ENCODE measurements at regions not wholly inside any gene's neighbourhood (a gene's known extent, or its start where the extent isn't known, plus 50 kb on each side); places are given as distances from the start of the nearest gene placed in this dataset.

DNA sequence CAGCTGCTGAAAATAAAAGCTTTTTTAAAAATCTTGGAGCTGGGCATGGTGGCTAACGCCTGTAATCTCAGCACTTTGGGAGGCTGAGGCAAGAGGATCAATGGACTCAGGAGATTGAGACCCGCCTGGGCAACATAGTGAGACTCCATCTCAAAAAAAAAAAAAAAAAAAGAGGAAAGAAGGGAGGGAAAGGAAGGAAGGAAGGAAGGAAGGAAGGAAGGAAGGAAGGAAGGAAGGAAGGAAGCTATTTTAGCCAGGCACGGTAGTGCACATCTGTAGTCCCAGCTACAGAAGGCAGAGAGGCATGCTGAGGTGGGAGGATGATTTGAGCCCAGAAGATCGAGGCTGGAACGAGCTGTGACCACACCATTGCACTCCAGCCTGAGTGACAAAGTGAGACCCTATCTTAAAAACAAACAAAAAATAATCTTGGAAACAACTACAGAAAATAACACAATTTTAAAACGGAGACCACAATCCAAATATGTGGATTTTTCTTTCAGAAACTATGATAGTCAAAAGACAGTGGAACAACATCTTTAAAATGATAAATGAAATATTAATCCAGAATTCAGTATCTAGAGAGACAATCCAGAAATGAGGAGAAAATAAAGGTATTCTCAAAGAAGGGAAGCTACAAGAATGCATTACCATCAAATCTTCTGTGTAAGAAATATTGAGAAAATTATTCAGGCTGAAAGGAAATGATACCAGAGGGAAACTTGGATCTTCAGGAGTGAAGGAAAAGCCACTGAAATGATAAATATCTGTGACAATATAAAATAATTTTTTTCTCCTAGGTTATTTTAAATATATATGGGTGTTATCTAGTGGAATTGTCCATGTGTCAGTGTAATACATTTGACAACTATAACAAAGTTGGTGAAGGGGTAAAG lies 182.0 kb downstream of the GPX5 start:
- no peak for DNase-seq (ENCODE audit: low spot score)

DNA sequence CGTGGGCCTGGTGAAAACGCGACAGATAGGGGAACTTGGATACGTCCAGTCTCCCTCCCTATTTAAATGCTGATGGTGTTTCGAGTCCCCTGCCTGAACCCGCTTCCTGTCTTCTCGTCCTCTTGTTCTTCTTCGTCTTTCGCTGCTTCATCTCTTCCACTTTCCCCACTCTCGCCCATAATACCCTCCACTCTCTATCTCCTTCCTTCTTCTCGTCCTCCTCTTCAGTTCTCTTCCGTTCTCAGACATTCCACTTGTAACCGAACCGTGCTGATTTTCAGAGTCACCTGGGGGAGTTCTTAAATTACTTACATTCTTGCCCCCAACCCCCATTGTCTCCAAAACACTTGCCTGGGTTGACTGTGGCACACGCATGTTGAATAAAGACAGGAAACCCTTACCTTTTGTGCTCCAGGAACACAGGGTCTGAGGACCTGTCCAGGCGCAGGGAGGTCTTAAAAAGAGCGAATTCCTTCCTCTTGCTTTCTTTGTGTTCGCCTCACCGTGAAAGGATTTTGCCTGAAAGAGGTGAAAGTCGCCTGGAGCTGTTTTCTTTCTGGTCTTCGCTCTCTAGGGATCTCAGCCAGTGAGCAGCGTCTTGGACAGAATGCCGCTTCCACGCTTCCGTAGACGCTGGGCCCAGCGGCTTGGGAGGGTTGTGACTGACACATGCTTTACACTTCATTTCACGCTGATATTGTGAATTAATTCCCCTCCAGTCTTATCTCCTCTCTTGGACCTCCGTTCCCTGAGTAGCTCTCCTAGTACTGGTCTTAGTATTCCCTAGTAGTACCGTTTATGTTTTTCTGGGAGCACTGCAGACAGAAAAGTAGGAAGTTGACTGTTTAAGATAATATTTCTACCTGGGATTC lies 184.0 kb downstream of the GPX5 start:
- DNase-seq (ENCODE audit: low spot score) = no peak

DNA sequence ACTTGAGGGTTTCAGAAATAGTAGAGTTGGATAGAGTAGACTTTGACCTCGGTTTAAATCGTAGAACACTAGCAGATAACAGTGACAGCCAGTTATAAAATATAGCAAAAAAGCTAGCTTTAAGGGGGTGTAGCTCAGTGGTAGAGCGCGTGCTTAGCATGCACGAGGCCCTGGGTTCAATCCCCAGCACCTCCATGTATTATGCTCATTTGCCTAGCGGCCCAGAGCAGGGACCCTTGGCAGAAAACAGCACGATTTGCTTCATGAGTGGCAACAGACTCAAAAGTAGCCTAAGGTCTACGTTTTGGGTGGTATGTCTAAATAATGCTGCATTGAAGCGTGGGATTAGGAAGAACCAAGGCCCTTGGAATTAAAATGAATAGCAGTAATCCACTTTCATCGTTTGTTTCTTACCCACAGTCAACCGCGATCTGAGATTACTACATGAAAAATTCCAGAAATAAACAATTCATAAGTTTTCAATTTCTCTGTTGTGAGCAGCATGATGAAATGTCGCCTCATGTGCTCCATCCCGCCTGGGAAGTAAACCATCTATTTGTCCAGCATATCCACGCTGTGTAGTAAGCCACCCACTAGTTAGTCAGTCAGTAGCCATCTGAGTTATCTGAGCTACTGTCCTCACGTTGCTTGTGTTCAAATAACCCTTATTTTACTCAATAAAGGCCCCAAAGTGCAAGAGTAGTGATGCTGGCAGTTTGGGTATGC lies 184.9 kb downstream of the GPX5 start:
- no peak for DNase-seq (ENCODE audit: low spot score)

DNA sequence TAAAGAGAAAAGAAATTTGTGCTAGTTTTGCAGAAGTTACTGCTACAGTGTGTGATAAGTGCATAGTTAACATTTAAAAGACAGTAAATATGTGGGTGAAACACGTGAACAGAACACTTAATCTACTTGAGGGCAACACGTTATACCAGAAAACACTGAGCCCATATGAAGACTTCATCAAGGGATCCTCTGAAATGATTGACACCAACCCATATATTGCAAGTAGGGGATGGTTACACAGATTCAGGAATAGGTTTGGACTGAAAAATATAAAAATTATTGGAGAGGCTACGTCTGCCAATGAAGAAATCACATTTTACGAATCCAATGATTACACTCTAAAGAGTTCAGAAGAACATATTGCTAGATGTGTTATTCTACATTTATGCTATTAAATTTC lies 185.6 kb downstream of the GPX5 start:
- no peak for DNase-seq (ENCODE audit: low spot score)

DNA sequence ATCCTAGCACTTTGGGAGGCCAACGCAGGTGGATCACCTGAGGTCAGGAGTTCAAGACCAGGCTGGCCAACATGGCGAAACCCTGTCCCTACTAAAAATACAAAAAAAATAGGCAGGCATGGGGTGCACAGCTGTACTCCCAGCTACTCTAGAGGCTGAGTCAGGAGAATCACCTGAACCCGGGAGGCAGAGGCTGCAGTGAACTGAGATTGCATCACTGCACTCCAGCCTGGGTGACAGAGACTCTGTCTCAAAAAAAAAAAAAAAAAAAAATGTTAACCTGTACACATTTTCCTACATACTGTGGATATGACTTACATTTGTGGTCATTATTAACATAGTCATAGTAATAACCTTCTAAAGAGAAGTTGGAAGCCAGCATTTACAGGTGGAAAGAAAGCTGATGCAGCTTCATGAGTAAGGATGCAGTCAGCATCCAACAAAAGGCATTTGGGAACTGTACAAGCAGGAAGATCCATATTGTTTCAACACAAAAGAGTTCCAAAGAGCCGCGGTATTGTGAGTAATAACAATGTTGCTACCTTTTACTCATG lies 186.2 kb downstream of the GPX5 start:
- no peak for DNase-seq (ENCODE audit: low spot score)

DNA sequence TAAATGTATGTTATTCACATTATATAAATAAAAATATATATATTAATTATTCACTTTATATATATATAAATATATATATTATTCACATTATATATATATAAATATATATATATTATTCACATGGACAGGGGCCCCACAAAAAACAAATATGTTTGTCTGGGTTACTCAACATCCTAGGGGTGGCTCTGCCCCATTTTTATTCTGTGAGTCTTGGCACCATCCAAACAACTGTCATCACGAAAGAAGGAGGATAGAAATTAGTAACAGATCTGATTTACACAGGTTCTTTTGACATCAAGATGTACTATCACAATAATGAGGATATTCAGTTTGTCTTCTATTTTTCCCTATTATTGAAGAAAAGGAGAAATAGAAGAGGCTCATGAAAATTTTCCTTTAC lies 187.3 kb downstream of the GPX5 start:
- no peak for DNase-seq (ENCODE audit: low spot score)

DNA sequence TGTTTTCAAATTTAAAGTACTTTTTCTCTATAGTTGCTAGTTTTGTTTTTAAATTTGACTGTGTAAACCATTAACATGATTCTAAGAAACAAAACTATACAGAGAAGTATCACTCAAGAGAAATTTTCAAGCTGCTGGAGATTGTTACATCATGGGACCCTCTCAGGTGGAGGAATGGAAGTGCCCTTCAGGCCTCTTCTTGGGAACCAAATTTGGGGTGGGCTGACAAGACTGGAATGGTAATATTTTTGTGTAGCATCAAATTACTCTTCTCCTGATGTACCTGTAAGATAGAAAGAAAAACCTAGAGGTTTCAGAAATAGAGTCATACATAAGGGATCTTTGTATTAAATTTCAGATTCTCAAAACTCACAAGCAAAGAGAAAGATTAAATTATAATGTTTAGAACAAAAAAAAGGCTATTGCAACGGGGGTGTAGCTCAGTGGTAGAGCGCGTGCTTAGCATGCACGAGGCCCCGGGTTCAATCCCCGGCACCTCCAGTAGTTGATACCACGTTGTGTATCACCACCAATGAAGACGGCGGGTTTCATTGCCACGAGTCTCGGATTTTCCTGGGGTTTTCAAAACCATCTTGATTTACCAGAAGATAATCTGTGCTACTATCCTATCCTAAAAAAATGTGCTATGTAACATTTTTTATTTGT lies 193.7 kb downstream of the GPX5 start:
- no peak for DNase-seq (ENCODE audit: low spot score)

DNA sequence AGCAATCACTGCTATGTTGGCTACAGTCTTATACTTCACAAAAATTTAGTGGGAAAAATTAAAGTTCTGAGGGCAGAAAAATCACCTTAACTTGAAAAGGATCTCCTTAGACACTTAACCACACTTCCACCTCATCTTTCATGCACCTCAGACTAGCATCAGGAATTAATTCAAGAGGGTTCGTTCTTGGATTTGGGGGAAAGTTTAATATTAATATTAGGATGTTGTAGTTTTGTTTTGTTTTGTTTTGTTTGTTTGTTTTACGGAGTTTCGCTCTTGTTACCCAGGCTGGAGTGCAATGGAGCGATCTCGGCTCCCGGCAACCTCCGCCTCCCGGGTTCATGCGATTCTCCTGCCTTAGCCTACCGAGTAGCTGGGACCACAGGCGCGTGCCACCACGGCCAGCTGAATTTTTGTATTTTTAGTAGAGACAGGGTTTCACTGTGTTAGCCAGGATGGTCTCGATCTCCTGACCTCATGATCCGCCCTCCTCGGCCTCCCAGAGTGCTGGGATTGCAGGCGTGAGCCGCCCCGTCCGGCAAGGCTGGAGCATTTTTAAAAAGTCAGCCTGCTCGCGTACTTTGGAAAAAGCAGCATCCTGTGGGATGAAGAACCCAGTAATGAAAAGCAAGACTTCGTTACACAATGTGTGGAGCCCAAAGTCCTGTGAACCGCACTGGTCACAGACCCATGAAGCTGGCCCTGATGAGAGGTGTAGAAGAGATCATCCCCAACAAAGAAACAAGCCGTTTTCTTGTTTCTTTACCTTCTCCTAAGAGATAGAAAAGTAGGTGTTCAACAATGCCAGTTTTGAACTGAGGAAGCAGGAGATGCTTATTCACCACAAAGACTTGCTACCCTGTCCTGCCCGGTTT lies 194.9 kb downstream of the GPX5 start:
- no peak for DNase-seq (ENCODE audit: low spot score)

DNA sequence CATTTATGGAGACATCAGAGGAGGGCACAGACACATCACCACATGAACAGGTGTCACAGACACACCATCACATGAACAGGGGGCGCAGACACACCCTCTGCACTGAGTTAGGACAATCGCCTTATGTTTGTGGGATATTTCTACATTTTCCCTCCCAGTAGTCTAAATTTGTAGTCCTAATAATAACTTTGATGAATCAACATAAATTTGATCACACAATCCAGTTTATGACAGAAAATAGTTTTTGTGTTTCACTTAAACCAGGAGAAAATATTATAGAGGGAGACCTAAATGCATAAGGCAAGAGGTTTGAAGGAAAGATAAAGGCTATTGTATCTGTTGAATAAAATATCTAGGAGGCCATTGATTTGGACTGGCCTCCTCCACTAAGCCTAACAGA lies 195.7 kb downstream of the GPX5 start:
- DNase-seq (ENCODE audit: low spot score) = no peak

DNA sequence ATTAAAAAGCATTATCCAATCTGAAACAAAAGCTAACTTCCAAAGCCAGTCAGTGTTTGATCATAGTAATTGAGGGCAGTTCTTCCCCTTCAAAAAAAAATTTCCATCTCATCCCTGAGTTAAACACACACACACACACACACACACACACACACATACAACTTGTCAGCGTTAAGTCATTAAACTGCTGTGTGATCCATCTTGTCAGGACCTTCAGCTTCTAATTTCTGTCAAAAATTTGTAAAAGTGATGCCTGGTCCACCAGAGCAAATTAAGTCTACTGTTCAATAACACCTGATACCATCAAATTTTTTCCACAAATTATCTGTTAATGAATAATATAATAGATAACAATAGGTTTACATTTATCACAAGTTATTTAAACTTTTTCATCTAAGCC lies 198.7 kb downstream of the GPX5 start:
- no peak for DNase-seq (ENCODE audit: low spot score)

DNA sequence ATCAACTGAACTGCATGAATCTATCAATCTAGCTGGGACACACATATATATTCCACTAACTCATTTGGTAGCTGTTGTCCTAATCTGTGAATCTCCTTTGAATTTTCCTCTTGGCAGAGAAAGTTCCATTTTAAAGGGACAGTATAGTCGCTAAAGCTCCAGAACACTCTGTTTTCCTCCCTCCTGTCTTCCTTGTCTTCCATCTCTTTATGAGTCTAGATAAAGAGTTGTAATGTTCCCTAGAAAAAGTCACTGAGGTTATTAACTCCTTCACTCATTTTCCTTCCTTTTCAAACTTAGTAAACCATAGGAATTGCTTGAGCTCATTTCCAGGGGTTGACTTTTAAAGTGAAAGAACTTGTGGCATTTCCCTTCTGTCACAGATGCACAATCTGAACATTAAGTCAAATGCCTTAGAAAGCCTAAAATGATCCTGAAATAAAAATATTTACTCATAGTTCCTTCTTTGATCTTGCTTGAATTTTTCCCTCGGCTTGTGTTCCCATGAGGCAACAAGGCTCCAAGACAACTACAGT lies 198.4 kb downstream of the TRIM27 start:
- no peak for DNase-seq (ENCODE audit: low spot score)

DNA sequence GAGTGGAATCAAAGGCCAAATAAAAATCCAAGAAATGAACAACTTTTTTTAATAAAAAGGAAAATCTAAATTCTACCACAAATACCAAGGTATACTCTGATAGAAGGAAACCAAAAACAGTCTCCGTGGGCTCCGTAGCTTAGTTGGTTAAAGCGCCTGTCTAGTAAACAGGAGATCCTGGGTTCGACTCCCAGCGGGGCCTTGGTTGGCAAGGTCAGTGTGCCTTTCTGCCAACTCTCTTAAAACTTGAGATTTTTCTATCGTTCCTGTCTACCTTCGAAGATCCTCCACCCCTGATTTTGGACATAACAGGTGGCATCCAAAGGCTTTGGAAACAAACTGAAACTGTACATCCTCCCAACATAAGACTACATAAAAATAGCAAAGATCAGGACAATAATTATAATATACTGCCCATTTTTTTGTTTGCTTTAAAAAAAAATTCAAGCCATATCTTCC lies 197.9 kb downstream of the TRIM27 start:
- no peak for DNase-seq (ENCODE audit: low spot score)

DNA sequence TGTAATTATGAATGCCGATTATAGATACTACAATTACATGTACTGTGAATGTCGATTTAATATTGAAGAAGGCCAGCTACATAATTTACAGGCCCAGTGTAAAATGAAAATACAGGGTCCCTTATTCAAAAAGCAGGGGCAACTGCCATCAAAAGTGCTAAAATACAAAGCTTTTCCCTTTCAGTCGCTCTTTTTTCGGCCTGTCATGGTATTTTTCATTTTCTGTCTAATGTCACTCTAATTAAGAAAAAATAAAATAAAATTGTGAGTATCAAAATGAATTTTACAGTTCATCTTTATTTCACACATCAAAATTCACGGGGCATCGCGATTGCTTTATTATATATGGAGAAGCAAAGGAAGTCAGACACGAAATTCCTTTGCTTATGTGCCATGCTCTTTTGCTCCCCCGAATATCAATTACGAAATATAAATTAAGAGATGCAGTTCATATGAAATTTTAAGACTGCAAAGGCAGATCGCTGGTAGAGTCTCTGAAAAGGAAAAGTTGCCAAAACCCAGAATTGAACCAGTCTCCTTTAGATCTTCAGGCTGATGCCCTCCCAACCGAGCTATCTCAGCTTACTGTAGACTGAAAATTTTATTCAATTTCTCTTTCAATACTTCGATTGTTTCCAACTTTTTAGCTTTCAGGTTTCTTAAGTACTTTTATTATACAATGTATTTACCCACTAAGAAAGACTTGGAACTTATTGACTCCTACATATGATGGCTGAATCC lies 197.0 kb downstream of the TRIM27 start:
- no peak for DNase-seq (ENCODE audit: low spot score)

DNA sequence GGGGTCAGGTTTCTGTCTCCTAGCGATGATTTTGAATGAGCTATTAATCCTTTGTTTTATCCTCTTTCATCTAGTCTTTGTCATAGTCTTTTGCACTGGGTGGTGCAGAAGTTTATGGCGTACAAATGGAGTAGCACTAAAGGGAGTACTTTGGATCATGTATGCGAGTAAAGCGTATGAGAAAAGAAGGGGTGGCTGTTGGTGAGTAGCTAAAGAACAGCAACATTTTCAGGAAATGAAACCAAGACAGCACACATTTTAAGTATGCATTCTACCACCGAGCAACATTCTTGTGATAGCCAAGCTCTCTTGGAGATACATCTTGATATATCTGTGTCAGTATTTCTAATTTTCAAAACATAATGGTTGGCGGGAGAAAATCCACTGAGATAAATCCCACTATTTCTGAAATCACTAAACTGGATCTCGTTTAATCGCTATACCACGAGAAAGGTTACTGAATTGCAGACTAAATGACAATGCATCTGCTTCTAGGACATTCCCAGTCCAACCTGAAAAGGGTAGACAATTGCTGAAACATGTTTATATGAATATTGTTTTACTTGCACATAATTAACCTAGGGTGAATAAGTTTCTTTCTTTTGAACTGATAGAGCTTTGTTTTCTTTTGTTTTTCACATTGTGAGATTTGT lies 196.1 kb downstream of the TRIM27 start:
- no peak for DNase-seq (ENCODE audit: low spot score)

DNA sequence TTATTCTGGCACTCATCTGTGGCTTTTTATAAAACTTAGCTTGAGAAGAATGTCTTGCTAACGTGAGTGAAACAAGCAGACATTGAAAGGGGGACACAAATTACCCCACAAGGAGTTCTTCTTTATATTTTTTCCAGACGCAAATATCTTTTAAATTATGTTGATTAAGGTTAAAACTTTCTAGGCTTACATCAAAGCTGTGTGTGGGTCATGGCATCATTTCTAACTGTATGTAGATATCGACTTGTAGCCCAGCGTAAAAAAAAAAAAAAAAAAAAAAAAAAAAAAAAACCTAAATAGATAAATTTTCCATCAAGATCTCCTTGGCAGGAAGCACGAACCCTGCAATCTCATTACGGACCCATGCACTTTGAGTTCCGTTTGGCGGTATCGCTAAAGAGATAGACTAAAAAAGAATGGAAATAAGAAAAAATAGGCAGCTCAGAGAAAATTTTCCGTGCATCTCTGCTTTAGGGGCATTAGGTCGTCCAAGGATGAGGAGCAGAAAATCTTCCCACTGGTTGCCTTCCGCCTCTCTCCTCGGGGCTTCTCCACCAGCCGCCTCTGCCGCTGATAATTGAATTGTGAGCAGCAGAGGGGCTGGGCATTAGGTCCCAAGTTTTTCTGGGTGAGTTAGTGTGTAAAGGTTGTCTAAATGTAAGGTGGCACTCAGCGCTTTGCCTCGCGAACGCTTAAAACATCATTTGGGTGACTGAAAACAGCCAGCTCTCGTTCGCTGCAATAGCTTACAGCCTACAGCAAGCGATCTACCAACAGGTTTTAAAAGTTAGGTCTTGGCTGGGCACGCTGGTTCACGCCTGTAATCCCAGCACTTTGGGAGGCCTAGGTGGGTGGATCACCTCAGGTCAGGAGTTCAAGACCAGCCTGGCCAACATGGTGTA lies 194.0 kb downstream of the TRIM27 start:
- DNase-seq (ENCODE audit: low spot score) = no peak

DNA sequence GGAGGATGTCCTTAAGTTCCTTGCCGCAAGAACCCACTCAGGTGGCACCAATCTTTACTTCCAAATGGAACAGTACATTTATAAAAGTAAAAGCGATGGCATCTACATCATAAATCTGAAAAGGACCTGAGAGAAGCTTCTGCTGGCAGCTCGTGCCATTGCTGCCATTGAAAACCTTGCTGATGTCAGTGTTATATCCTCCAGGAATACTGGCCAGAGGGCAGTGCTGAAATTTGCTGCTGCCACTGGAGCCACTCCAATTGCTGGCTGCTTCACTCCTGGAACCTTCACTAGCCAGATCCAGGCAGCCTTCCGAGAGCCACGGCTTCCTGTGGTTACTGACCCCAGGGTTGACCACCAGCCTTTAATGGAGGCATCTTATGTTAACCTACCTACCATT lies 191.7 kb downstream of the TRIM27 start:
- DNase-seq (ENCODE audit: low spot score) = no peak

DNA sequence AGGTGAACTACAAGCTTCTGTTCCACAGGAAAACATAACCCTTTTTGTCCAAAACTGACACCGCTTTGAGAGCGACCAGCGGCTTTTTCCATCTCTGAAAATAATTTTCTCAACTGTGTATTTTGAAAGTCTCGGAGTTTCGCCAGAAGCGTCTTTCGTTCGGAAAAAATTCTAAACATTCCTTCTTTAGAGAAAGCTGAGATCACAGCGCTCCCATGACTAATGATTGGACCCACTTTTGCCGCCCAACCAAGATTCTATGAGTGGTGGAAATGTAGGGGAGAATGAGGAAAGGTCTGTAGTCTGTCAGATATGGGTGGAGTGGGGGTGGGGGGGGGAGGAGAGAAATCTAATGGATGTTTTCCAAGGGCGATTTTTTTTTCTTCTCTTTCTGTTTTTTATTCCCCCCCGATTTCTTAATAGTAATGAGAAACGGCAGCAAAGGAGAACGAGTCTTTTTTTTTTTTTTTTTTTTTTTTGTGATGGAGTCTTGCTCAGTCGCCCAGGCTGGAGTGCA lies 189.3 kb downstream of the TRIM27 start:
- no peak for DNase-seq (ENCODE audit: low spot score)

DNA sequence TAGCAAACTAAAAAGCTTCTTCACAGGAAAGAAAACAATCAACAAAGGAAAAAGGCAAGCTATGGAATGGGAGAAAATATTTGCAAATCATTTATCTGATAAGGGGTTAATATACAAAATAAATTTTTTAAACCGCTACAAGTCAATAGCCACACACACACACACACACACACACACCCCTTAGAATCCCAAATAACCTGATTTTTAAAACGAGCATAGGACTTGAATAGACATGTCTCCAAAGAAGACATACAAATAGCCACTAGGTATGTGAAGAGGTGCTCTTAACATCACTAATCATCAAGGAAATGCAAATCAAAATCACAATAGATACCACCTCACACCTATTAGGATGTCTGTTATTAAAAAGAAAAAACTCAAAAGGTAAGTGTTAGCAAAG lies 187.7 kb downstream of the TRIM27 start:
- no peak for DNase-seq (ENCODE audit: low spot score)
